ENCODE measurements at regions not wholly inside any gene's neighbourhood (a gene's known extent, or its start where the extent isn't known, plus 50 kb on each side); places are given as distances from the start of the nearest gene placed in this dataset.
"Not testable (repeated sequence)": the region's sequence is repeated elsewhere in the genome, so short reads cannot be mapped to it uniquely, and the experiment has no call there.

GRCh38 chr7:106747804-106748203 is 86.8 kb upstream of the CCDC71L start:
- no peak for DNase-seq (ENCODE audit: low read depth in 4 of 4, low spot score in 1 of 4)

- DNase-seq (ENCODE audit: low read depth in 4 of 4, low spot score in 1 of 4): no peak
Measured at GRCh38 chr7:106749165-106749564, 88.2 kb upstream of the CCDC71L start.

- DNase-seq (ENCODE audit: low read depth in 4 of 4, low spot score in 1 of 4): no peak
Measured at GRCh38 chr7:106750773-106751172, 89.8 kb upstream of the CCDC71L start.

- no peak for DNase-seq (ENCODE audit: low read depth in 4 of 4, low spot score in 1 of 4)
Measured at GRCh38 chr7:106752367-106752766, 91.4 kb upstream of the CCDC71L start.

- DNase-seq (ENCODE audit: low read depth in 4 of 4, low spot score in 1 of 4): not testable (repeated sequence)
Measured at GRCh38 chr7:106755024-106755423, 94.1 kb upstream of the CCDC71L start.

- no peak for DNase-seq (ENCODE audit: low read depth in 4 of 4, low spot score in 1 of 4)
Measured at GRCh38 chr7:106755641-106756040, 94.7 kb upstream of the CCDC71L start.

GRCh38 chr7:106756071-106756470 is 95.1 kb upstream of the CCDC71L start:
- no peak for DNase-seq (ENCODE audit: low read depth in 4 of 4, low spot score in 1 of 4)

GRCh38 chr7:106756884-106757283 is 95.9 kb upstream of the CCDC71L start:
- DNase-seq (ENCODE audit: low read depth in 4 of 4, low spot score in 1 of 4): no peak

- DNase-seq (ENCODE audit: low read depth in 4 of 4, low spot score in 1 of 4): no peak
Measured at GRCh38 chr7:106757846-106758245, 96.9 kb upstream of the CCDC71L start.

GRCh38 chr7:106762845-106763244 is 101.9 kb upstream of the CCDC71L start:
- DNase-seq (ENCODE audit: low read depth in 4 of 4, low spot score in 1 of 4): not testable (repeated sequence)

GRCh38 chr7:106763717-106764116 is 101.4 kb upstream of the PIK3CG start:
- no peak for DNase-seq (ENCODE audit: low read depth in 4 of 4, low spot score in 1 of 4)

- no peak for DNase-seq (ENCODE audit: low read depth in 4 of 4, low spot score in 1 of 4)
Measured at GRCh38 chr7:106765727-106766355, 99.2 kb upstream of the PIK3CG start.

GRCh38 chr7:106766551-106766950 is 98.5 kb upstream of the PIK3CG start:
- DNase-seq (ENCODE audit: low read depth in 4 of 4, low spot score in 1 of 4): no peak

- DNase-seq (ENCODE audit: low read depth in 4 of 4, low spot score in 1 of 4): no peak
Measured at GRCh38 chr7:106767078-106767477, 98.0 kb upstream of the PIK3CG start.

- no peak for DNase-seq (ENCODE audit: low read depth in 4 of 4, low spot score in 1 of 4)
Measured at GRCh38 chr7:106767498-106768323, 97.4 kb upstream of the PIK3CG start.

GRCh38 chr7:106768324-106768751 is 96.7 kb upstream of the PIK3CG start:
- DNase-seq (ENCODE audit: low read depth in 4 of 4, low spot score in 1 of 4): no peak

GRCh38 chr7:106770191-106770590 is 94.9 kb upstream of the PIK3CG start:
- no peak for DNase-seq (ENCODE audit: low read depth in 4 of 4, low spot score in 1 of 4)

- DNase-seq (ENCODE audit: low read depth in 4 of 4, low spot score in 1 of 4): no peak
Measured at GRCh38 chr7:106772655-106773108, 92.4 kb upstream of the PIK3CG start.

- no peak for DNase-seq (ENCODE audit: low read depth in 4 of 4, low spot score in 1 of 4)
Measured at GRCh38 chr7:106773228-106773627, 91.9 kb upstream of the PIK3CG start.

GRCh38 chr7:106773721-106774120 is 91.4 kb upstream of the PIK3CG start:
- DNase-seq (ENCODE audit: low read depth in 4 of 4, low spot score in 1 of 4): no peak

- no peak for DNase-seq (ENCODE audit: low read depth in 4 of 4, low spot score in 1 of 4)
Measured at GRCh38 chr7:106774213-106774767, 90.8 kb upstream of the PIK3CG start.
